ENCODE measurements at regions not wholly inside any gene's neighbourhood (a gene's known extent, or its start where the extent isn't known, plus 50 kb on each side); places are given as distances from the start of the nearest gene placed in this dataset.

- TF ChIP-seq, protein P1, sequence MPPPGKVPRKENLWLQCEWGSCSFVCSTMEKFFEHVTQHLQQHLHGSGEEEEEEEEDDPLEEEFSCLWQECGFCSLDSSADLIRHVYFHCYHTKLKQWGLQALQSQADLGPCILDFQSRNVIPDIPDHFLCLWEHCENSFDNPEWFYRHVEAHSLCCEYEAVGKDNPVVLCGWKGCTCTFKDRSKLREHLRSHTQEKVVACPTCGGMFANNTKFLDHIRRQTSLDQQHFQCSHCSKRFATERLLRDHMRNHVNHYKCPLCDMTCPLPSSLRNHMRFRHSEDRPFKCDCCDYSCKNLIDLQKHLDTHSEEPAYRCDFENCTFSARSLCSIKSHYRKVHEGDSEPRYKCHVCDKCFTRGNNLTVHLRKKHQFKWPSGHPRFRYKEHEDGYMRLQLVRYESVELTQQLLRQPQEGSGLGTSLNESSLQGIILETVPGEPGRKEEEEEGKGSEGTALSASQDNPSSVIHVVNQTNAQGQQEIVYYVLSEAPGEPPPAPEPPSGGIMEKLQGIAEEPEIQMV (tag; conservative IDR thresholded peaks at IDR 0.05; ENCODE audit: low read depth) = no peak
These were observed 118.4 kb downstream of the COPRS start (continued) for GRCh38 chr17:31740611-31741082.

DNA sequence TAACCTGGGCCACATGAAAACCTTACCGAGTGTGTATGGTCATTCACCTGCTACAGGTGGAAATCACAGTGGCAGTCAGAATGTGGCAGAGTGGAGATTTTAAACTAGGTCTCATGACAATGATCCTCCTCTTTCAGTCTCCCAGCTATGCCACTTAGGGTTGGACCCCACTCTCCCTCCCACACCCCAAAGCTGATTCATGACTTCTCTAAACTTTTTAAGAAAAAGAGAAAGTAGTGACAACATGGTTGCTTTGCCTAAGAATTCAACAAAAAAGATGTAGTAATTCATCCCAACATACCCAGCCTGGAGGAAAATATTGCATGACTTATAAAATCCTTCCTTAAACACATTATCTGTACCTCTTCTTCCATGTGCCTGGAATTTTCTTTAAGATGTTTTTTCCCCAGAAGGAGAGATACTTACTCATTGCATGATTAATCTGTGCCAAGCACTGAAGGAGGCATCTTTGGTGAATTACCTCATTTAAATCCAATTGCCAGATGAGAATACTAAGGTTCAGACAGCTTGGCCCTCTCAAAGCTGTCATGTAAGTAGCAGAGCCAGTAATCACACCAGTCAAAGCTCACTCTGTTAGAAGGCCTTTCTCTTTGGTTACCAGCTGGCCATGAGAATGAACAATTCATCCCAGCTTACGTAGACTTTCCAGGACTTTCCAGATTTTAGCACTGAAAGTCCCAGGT, 119.9 kb downstream of the COPRS start:
- no peaks in the 10 kb centered on the region for H3K36me3 ChIP-seq (ENCODE audit: control insufficient read depth, insufficient read depth, low read length)
- intact Hi-C loops (cut with micrococcal nuclease) (no loop called here), in situ Hi-C loops (cut with MboI) (no loop called here)
- ATAC-seq (no peak), DNase-seq (ENCODE audit: extremely low read depth in 1 of 4, low spot score in 3 of 4) (no peak), FAIRE-seq (no peak)
- H3K9me1 ChIP-seq (ENCODE audit: control insufficient read depth, insufficient read depth, low read length) = no peaks in the 10 kb centered on the region
- H3K9ac ChIP-seq (ENCODE audit: insufficient read depth in 1 of 2, low read depth in 2 of 2, low read length in 2 of 2) = no peak overlapping the region
- no peaks in the 10 kb centered on the region for H3K79me2 ChIP-seq (ENCODE audit: control insufficient read depth, insufficient read depth, low read length)
- no peak overlapping the region for H3K27ac ChIP-seq (ENCODE audit: extremely low read depth, low read depth, low read length)
- BruUV-seq (replicated peaks) = no TSS peak
- no peak overlapping the region for H2AFZ ChIP-seq (ENCODE audit: low read depth, low read length)
- 3% methylated on average over 2 of the region's 2 CpGs for WGBS (ENCODE audit: insufficient coverage, low coverage, missing lambda C conversion rate)
- no peak overlapping the region for H3K4me2 ChIP-seq (ENCODE audit: insufficient read depth, low read length)
- H4K20me1 ChIP-seq (replicated peaks; ENCODE audit: control insufficient read depth, insufficient read depth, low read length) = no peaks in the 10 kb centered on the region; the same call in 1 of the 2 replicates
- H3K4me3 ChIP-seq = no peak overlapping the region
- ChIA-PET POLR2A (interaction anchor here (0.6 to 1.2 kb wide), 3 partner anchors 13 to 37 kb away, joined by 3 to 4 read pairs (median 3); no protein-coding TSS in a partner anchor), CTCF (ENCODE audit: low intra/inter-chr PET ratio) (no interaction called here)
- H3K9me3 ChIP-seq (replicated peaks; ENCODE audit: control insufficient read depth, insufficient read depth, low read depth, low read length) = no peaks in the 10 kb centered on the region
- peaks cover 15 to 20% of the 10 kb centered on the region in 2 experiments; a peak in 4 of 5 replicates for H3K27me3 ChIP-seq (ENCODE audit: control insufficient read depth in 2 of 2, insufficient read depth in 2 of 2, low read length in 2 of 2)
- no peaks in the 10 kb centered on the region for H3K4me1 ChIP-seq (replicated peaks in 1 of 2; ENCODE audit: control insufficient read depth in 2 of 2, insufficient read depth in 2 of 2, low read length in 2 of 2)
- no peak for TF ChIP-seq BCOR (IDR thresholded peaks at IDR 0.05)
- no peak for TF ChIP-seq TEAD1 (CRISPR knock-in tag; IDR thresholded peaks at IDR 0.05)
- TF ChIP-seq FOXM1 (IDR thresholded peaks at IDR 0.05; ENCODE audit: low read depth) = no peak
- no peak for TF ChIP-seq FOXM1 (CRISPR knock-in tag; IDR thresholded peaks at IDR 0.05; ENCODE audit: low read depth)
- no peak for TF ChIP-seq THRAP3 (IDR thresholded peaks at IDR 0.05; ENCODE audit: borderline replicate concordance)
- TF ChIP-seq MYNN (IDR thresholded peaks at IDR 0.05) = no peak
- no peak for TF ChIP-seq MYNN (CRISPR knock-in tag; IDR thresholded peaks at IDR 0.05)
- TF ChIP-seq ETS2 (tag; IDR thresholded peaks at IDR 0.05; ENCODE audit: borderline replicate concordance, poor library complexity, severe bottlenecking) = no peak
- no peak for TF ChIP-seq ZNF76 (CRISPR knock-in tag; IDR thresholded peaks at IDR 0.05; ENCODE audit: borderline replicate concordance)
- TF ChIP-seq SNRNP70 (optimal IDR thresholded peaks at IDR 0.05; ENCODE audit: low read depth, low read length) = no peak
- no peak for TF ChIP-seq DIDO1 (tag; IDR thresholded peaks at IDR 0.05; ENCODE audit: low read depth)
- no peak for TF ChIP-seq TRIM24 (IDR thresholded peaks at IDR 0.05)
- TF ChIP-seq ZFP91 (CRISPR knock-in tag; IDR thresholded peaks at IDR 0.05) = no peak
- no peak for TF ChIP-seq ZKSCAN1 (IDR thresholded peaks at IDR 0.05; ENCODE audit: low read depth, low read length)
- no peak for TF ChIP-seq TCF7 (IDR thresholded peaks at IDR 0.05; ENCODE audit: borderline replicate concordance)
